Cardiac muscle cell (in vitro differentiated cells and primary cell): ENCODE measurements at regions not wholly inside any gene's neighbourhood (a gene's known extent, or its start where the extent isn't known, plus 50 kb on each side); places are given as distances from the start of the nearest gene placed in this dataset.

ENCODE experiments used
- DNase-seq, 2 donors: peaks; one replicate each; pipeline versions ENCODE4 v3.0.0 to v3.0.0-alpha.2; 2010 to 2017; ENCODE audit warnings: low read depth in 1 of 2, low spot score in 1 of 2
- H3K27ac ChIP-seq: fragments of 200-600 bp; sonication (generic); 2 replicates; pipeline ENCODE4 v1.5.1; 2016
- H3K27me3 ChIP-seq: fragments of 200-600 bp; sonication (generic); 2 replicates; pipeline ENCODE4 v1.6.0; 2016; ENCODE audit warnings: control low read depth
- H3K36me3 ChIP-seq: fragments of 200-600 bp; sonication (generic); 2 replicates; pipeline ENCODE4 v1.5.1; 2016; ENCODE audit warnings: control low read depth
- H3K4me1 ChIP-seq: fragments of 200-600 bp; sonication (generic); 2 replicates; pipeline ENCODE4 v1.8.1; 2017; ENCODE audit warnings: low read depth, mild to moderate bottlenecking, mixed run types
- H3K4me3 ChIP-seq: fragments of 200-600 bp; sonication (generic); 2 replicates; pipeline ENCODE4 v1.5.1; 2016; ENCODE audit warnings: mild to moderate bottlenecking
- H3K9me3 ChIP-seq: fragments of 200-600 bp; sonication (generic); 2 replicates; pipeline ENCODE4 v1.5.1; 2017; ENCODE audit warnings: low read depth, mild to moderate bottlenecking, control low read depth
- CTCF ChIP-seq: IDR thresholded peaks from 2 replicates; pipeline ENCODE4 v1.5.1; 2012; ENCODE audit warnings: low read depth, mild to moderate bottlenecking, low read length

- no peak for TF ChIP-seq CTCF
- no peak overlapping the region for H3K27ac ChIP-seq
Observed at GRCh38 chr14:44567997-44568396, 60.9 kb upstream of the FSCB start.

GRCh38 chr14:44565968-44566367 is 58.9 kb upstream of the FSCB start:
- no peaks in the 10 kb centered on the region for H3K9me3 ChIP-seq
- H3K4me3 ChIP-seq = no peak overlapping the region
- no peak for DNase-seq
- no peak for TF ChIP-seq CTCF
- no peaks in the 10 kb centered on the region for H3K4me1 ChIP-seq
- no peaks in the 10 kb centered on the region for H3K36me3 ChIP-seq
- H3K27me3 ChIP-seq = no peaks in the 10 kb centered on the region
- H3K27ac ChIP-seq = no peak overlapping the region

More at GRCh38 chr14:44567997-44568396, 60.9 kb upstream of the FSCB start:
- Histone ChIP-seq H3K9me3 (no peaks in the 10 kb centered on the region), H3K4me3 (no peak overlapping the region), H3K4me1 (no peaks in the 10 kb centered on the region), H3K36me3 (no peaks in the 10 kb centered on the region), H3K27me3 (no peaks in the 10 kb centered on the region)
- no peak for DNase-seq

- H3K36me3 ChIP-seq = no peaks in the 10 kb centered on the region
- H3K4me1 ChIP-seq = no peaks in the 10 kb centered on the region
- no peaks in the 10 kb centered on the region for H3K27me3 ChIP-seq
- no peak for TF ChIP-seq CTCF
- DNase-seq = peak in 1 of 2 donors; percentile 18
- H3K9me3 ChIP-seq = no peaks in the 10 kb centered on the region
- H3K4me3 ChIP-seq = no peak overlapping the region
- H3K27ac ChIP-seq = no peak overlapping the region
Observed at GRCh38 chr14:44564908-44565307, 57.8 kb upstream of the FSCB start.
